HG02938 (cell line): ENCODE measurements at regions not wholly inside any gene's neighbourhood (a gene's known extent, or its start where the extent isn't known, plus 50 kb on each side); places are given as distances from the start of the nearest gene placed in this dataset.
"Not testable (repeated sequence)": the region's sequence is repeated elsewhere in the genome, so short reads cannot be mapped to it uniquely, and the experiment has no call there.

Experiments used
- ATAC-seq: cut with Tn5 transposase; IDR thresholded peaks from one replicate; pipeline ENCODE4 v1.9.1; 2021; ENCODE audit warnings: mild to moderate bottlenecking, moderate library complexity; ENCODE audit not compliant: unreplicated experiment

DNA sequence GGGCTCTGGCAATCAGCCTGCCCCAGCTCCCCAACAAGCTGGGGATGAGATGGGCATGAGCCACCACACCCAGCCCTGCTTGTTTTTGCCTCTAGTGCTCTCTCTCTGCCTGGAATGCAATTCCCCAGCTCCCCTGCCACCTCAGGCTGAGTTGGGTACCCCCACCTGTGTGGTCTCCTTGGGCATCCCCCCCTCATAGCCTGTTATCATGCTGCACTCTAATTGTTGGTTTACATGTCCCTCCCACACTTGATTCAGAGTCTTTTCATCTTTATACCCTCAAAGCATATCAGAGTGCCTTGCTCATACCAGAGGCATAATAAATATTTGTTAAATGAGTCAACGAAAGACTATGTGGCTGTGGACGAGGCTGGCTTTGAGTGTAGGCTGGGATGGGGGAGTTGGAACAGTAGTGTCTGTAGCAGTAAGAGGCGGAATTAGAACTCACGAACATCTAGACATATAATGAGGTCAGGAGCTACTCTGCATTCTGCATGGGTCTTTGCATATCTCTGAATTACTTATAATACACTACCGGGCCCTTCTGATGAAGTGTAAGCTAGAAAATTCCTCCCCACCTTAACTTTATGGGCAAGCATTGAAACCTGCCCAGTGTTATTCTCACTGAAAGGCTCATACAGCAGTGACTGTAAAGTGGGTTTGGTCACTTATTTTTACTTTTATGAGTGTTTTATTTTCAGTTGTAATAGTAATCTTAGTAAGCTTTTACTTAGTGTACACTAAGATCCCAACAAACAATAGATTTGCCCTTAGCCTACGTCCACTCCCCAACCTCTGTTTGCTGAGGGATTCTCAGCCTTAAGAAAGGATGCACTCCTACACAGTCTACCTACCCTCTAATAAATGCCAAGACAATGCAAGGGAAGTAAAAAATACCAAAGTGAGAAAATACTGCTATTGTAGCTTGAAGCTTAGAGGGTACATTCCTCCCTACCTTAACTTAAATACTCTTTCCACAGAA, 58.7 kb downstream of the EDN1 start:
- ATAC-seq: no peak

DNA sequence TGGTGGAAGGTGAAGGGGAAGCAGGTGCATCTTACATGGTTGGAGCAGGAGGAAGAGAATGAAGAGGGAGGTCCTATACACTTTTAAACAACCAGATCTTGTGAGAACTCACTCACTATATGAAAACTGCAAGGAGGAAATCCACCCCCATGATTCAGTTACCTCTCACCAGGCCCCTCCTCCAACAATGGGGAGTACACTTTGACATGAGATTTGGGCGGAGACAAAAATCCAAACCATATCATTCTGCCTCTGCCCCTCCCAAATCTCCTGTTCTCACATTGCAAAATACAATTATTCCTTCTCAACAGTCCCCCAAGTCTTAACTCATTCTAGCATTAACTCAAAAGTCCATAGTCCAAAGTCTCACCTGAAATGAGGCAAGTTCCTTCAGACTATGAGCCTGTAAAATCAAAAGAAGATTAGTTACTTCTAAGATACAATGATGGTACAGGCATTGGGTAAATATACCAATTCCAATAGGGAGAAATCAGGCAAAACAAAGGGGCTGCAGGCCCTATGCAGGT, 60.5 kb downstream of the EDN1 start:
- ATAC-seq: no peak

DNA sequence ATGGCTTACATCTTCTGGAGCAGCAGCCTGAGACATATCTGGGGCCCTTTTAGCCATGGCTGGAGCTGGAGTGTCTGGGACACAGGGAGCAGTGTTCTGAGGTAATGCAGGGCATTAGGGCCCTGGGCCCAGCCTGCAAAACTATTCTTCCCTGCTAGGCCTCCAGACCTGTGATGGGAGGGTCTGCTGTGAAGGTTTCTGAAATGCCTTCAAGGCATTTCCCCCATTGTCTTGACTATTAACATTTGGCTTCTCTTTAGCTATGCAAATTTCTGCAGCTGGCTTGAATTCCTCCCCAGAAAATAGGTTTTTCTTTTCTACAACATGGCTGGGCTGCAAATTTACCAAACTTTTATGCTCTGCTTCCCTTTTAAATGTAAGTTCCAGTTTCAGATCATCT, 61.5 kb downstream of the EDN1 start:
- no peak for ATAC-seq

DNA sequence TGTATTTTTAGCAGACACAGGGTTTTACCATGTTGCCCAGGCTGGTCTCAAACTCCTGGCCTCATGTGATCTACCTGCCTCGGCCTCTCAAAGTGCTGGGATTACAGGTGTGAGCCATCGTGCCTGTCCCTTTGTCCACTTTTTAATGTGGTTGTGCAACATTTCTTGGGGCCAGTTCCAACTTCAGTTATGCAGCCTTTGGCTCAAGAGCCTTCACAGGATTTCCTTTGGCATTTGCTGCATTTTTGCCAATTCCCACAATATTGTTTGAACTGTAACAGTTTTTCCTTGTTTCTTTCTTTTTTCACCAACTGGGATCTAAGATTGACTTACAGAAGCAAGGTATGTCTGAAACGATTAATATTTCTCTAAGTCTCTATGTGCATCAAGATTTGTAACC, 63.6 kb downstream of the EDN1 start:
- no peak for ATAC-seq

DNA sequence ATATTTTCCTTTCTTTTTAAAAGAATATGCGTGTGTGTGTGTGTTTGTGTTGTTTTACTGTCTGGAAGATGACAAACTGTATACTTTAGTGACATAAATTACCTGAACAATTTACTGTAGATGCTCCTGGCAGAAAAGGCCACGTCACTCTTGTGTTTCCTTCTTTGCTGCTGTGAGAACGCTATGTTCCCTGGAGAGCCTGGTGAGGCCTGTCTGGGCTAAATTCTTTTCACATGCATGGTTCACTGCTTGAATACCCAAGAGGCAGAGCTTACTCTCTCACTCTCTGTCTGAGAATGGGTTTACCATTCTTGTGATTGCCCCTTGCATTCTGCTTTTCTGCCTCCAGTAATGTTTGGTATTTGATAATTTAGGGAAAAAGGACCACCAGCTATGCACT, 64.3 kb downstream of the EDN1 start:
- no peak for ATAC-seq

DNA sequence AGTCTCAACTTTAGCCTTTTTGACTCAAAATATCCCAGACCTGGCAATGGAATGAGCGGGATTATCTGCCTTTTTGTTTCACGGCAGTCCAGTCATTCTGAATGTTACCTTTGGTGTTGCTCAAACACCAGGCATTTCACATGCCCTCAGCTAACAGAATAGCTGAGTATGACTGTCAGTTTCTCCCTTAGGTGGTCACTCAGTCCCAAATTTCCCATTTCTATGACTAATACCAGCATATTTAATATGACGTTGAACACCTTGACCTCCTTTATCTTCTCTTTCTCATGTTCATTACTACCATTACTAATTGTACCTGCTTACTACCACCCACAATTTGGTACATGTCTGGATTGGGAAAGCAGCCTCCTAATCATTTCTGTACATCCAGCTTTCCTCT, 65.2 kb downstream of the EDN1 start:
- no peak for ATAC-seq

DNA sequence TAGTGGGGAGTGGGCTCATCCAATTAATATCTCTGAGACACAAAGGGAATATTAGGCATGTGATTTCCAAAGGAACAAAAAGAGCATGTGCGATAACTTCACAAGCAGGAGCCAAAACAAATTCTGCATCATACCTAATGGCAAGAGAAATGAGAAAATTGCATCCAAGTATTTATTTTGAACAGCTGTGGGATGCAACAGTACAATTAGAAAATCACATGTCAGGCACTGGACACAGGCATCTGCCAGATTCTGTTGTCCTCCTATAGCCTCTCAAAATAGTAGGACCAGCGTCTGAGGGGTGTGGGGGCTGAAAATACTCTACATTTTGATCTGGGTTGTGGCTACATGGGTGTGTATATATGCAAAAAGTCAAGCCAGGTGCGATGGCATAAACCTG, 66.3 kb downstream of the EDN1 start:
- no peak for ATAC-seq

DNA sequence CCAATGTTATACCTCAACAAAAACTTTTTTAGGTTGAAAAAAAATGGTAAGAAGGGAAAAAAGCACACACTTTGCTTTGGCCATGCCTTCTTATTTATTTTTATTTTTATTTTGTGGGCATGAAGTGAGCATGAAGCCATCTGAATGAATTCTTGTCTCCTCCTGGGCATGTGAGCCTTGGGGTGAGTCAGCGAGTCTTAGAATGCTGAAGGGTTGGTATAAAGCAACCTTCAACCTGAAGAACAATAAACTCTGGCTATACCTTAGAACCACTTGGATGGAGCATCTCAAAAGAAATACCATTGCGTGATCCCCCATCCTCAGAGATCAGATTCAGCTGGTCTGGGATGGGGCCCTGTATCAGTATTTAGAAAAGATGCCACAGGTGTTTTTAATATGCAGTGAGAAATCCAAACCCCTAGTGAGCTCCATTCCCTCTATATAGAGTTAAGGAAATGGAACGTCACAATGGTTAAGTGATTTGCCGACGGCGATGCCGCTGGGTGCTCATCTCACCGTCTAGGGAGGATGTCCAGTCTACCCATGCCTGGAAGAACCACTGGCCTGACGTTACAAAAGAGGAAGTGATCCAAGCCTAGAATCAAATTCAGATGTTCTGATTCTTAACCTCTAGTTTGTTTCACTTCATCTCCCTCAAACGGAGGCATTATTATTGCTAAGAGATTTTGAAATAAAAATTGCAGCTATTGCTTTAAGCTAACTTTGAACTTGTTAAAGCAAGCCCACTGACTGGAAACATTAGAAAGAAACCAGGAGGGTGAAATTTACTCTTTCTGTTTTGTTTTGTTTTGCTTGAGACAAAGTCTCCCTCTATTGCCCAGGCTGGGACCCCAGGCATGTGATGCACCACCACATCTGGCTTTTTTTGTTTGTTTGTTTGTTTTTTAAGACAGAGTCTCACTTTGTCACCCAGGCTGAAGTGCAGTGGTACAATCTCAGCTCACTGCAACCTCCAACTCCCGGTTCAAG, 67.1 kb downstream of the EDN1 start:
- ATAC-seq: peak; percentile 85

DNA sequence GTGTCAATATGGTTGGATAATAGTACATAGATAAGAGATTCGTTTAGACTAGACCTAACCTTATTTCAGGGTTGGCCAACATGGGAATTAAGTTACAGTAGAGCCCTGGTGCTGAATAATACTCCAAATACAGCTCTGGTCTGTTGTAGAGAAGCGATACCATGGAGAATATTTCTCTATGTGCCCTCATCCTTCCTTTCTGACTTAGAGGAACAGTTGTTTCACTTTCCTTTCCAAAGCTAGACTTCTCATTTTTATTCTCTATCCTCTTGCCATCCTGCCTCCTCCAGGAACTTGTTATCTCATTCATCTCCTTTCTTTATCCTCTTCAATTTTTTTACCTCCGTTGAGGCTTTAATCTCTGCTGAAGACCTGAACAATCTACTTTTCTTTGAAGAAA, 68.9 kb downstream of the EDN1 start:
- ATAC-seq: no peak

DNA sequence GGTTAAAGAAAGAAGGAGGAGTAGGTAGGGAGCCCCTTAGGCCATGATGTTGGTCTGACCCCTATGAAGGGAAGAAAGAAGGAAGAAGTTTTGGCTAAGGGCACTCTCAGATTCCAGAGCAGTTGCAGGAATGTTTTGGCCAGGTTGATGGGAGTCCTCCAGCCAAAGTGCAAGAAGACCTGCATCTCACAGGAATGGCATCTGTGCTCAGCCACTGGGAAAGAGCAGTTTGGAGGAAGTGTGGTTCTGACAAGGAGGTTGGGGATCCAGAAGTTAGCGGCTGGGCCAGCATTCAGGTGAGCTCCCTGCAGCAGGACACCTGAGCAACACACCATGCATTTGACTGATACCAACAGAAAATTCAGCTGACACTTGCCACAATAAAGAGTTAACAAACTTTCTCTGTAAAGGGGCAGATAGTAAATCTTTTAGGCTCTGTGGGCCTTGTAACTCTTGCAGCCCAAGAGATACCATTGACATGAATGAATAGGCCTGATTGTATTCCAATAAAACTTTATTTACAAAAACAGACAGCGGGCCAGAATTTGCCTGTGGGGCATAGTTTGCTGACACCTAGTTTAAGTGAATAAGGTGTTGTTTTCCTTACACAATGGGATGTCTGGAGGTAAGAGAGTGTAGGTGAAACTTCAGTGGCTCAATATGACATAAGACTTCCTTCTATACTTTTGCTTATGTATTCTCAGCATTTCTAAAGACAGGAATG, 71.0 kb downstream of the EDN1 start:
- ATAC-seq: no peak

DNA sequence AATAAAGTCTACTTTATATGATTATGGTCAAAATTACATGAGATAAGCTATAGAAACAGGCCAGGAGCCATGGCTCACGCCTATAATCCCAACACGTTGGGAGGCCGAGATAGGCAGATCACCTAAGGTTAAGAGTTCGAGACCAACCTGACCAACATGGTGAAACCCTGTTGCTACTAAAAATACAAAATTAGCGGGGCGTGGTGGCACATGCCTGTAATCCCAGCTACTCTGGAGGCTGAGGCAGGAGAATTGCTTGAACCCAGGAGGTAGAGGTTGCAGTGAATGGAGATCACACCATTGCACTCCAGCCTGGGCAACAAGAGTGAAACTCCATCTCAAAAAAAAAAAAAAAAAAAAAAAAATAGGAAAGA, 73.1 kb downstream of the EDN1 start:
- not testable (repeated sequence) for ATAC-seq

DNA sequence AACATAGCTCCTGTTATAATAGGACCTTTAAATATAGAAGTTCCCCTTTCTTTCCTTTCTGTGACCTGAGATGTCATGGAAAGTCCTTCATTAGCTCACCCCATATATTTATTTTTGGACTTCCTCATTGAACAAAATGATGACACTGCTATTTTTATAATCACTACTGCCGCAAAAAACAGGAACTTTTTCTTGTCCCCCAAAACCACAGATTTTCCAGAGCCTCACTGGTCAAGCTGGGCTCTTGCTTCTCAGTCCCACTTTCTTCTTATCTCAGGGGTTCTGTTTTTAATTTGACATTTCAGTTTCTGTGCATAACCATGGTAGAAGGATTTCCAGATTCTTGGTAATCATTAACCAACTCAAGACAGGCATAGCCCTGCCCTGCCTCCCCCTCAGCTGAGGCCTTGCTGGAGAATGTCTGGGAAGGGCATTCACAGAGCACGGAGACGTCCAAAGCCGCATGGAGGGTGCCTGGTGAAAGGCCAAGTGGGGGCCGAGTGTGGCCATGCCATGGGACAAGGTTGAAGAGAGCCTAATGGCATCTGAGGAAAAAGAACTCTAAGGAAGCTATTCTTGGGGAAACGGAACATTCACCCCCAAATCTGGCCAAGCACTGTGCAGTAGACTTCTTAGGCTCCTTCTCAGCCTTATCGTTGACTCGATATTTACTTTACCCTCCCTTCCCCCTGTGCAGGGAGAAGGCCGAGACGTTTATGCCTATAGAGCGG, 73.7 kb downstream of the EDN1 start:
- peak; percentile 50 for ATAC-seq

DNA sequence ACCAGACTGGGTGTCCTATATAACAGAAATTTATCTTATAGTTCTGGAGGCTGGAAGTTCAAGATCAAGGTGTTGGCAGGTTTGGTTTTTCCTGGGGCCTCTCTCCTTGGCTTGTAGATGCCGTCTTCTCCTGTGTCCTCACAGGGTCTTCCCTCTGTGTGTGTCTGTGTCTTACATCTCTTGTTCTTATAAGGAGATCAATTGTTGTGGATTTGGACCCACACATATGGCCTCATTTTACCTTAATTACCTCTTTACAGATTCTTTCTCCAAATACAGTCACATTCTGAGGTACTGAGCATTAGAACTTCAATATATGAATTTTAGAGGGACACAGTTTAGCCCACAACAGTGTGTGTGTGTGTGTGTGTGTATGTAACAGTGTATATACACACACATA, 74.5 kb downstream of the EDN1 start:
- no peak for ATAC-seq

DNA sequence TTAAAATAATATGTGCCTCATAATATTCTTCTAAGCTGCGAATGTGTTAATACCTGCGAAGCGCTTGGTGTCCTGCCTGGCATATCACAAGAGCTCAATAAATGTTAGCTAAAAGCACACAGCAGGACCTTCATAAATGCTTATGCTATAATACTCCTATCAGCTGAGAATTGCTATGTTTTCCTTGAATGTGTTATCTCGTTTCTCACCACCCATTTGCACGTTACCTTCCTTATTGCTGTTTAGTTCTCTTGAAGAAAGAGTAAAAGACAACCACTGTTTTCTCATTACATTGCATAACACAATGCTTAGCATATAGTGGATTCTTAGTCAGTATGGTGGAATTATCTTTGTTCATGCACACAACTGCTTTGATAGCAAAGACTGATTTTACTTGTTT, 76.6 kb downstream of the EDN1 start:
- ATAC-seq: no peak

DNA sequence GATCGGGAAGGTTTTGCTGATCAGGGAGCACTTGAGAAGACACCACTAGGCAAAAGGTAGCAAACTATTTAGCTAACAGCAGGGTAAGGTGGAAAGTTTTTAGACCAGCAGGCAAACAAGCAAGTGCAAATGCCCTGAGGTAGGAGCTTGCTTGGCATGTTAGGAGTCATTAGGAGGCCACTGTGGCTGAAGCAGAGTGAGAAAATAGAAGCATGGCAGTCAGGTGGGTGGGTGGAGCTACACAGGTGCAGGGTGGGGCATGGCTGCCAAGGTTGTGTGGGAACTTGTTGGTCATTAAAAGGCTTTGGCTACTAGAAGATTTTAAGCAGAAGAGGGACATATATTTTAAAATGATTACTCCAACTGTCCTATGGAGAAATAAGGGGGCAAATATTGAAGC, 77.3 kb downstream of the EDN1 start:
- no peak for ATAC-seq

DNA sequence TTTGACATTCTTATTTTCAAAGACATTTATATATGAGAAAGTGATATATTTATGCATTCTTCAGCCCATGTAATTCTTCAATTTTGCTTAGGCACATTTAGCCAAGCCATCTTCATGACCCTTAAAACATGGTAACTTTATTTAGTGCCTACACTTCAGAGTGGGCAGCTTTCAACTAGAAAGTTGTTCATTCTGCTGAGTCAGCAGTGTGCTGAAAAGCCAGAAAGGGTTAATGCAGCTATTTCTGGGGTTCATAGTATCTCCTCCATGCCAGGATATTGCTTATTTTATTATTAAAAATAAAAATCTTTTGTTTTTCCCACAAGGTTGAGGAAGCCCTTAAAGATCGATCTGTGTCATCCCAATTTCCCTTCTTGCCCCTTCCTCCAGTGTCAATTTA, 79.2 kb downstream of the EDN1 start:
- ATAC-seq: no peak

DNA sequence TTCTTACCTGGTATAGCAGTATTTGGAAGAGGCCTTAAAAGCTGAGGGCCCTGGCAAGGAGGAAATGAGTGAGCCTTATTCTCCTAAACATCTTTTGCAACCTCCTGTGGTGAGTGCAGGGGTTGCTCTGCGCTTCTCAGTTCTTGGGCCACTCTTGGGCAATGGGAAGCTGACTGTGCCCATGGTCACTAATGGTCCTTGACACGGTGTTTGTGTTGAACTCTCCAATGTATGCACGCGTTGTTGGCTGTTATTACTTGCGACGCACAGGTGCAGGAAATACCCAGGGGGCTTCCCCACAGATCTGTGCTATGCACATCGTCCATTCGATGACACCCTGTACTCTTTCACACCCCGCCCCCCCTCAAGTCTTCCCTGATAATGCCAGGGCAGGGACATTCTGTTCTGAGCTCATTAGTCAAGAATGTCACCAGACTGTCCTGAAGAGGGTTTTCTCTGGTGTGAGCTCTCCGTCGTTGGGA, 79.7 kb downstream of the EDN1 start:
- peak; percentile 63 for ATAC-seq

DNA sequence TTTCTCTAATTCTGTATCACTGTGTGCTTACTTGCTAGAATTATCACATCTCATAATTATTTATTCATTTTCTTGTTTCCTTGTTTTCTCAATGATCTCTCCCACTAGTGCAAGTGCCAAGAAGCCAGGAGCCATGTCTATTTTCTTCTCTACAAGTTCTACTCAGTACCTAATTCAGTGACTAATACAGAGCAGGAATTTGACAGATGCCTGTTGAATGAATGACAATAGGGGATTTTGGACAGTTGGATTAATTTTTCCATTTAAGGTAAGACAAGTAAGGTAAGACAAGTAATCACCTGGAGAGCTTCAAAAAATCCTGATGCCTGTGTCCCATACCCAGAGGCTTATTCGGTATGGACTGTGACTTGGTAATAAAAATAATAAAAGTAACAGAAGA, 81.0 kb downstream of the EDN1 start:
- ATAC-seq: no peak

DNA sequence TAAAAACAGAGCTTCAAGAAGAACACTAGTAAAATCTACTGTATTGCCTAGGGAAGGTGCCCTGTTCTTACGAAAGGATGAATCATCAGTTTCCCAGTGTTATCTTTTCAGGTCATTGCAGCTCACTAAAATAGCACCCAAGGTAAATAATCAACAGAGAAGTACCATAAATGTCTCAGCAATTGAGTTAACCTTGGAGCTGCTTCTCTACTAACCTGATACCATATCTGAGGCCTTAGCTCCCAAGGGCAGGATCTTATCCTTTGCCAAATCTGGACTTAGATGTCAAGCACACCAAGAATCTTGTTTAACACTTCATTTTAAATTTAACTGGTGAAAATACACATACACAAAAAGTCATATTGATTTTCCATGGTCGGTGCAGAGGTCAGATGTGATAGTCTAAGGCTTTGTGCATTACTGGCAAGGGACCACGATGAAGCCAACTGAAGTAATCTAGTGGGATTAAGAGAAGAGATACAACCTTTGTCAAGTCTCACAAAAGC, 81.5 kb downstream of the EDN1 start:
- peak; percentile 46 for ATAC-seq

DNA sequence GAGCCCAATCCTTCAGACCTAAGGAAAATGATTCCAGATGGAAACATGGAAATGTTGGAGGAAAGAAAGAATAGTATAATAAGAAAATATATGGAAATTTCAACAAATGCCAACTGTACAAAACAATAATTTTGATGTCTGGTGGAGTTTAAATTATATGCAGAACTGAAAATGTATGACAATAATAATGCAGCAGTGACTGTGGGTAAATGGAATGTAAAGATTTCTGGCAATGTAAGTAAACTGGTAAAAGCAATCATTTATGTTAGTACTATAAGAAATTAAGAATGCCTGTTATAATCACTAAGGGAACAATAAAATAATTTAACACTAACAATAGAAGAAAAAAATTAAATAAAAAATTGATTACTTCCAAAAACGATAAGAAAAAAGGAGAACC, 89.0 kb downstream of the EDN1 start:
- no peak for ATAC-seq
